Pulmonary artery endothelial cell (primary cell): ENCODE measurements at regions not wholly inside any gene's neighbourhood (a gene's known extent, or its start where the extent isn't known, plus 50 kb on each side); places are given as distances from the start of the nearest gene placed in this dataset.

Source experiments
- DNase-seq: peaks from one replicate; pipeline ENCODE4 v3.0.0-alpha.2; 2011; ENCODE audit warnings: low read depth, low spot score

GRCh38 chr11:33646629-33647028 lies 54.0 kb downstream of the C11orf91 start:
- DNase-seq: peak; percentile 4

DNA sequence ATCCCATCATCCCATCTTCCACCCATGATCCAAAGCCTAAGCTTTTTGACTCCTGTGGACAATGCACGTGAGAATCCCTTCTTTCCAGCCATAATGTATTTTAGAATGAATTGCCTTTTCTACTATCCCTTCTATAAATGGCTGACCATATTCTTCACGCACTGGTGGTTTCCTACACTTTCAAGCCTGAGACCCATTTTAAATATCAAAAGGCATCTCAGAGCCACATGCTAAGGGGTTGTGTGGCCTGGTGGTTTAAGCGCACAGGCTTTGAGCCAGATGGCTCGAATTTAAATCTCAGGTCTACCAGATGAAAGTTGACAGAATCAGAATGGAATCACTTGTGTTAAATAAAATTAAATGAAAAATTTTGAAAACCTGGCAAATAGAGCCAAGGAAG lies 54.5 kb downstream of the C11orf91 start:
- no peak for DNase-seq

GRCh38 chr11:33645686-33646085 lies 54.9 kb downstream of the C11orf91 start:
- DNase-seq: no peak

DNA sequence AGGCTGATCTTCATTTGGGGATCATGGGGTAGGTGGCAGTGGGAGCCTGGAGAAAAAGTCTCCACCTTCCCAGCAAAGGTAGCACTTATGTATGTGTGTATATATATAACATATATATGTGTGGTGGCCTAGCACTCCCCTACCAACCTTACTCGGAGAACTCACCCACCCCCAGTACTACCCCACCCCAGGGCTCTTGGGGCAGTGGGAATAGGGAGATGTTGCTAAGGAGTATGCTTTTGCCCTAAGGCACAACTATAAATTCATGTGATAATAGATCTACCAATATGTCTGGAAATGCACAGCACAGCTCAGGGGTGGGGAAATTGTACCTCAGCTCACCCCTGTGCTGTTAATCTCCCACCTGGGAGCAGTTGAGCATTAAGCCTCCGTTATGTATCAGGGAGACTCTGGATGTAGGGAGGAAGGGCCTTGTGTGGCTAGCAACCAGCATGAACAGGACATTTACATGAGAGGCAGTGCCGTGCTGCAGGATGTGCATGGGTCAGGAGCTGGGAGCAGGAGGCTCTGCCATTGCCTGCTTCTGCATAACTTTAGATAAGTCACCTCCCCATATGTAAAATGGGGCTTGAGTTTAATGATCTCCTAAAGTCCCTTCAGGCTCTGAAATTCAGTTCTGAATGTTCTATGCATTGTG lies 57.3 kb downstream of the C11orf91 start:
- DNase-seq: no peak

DNA sequence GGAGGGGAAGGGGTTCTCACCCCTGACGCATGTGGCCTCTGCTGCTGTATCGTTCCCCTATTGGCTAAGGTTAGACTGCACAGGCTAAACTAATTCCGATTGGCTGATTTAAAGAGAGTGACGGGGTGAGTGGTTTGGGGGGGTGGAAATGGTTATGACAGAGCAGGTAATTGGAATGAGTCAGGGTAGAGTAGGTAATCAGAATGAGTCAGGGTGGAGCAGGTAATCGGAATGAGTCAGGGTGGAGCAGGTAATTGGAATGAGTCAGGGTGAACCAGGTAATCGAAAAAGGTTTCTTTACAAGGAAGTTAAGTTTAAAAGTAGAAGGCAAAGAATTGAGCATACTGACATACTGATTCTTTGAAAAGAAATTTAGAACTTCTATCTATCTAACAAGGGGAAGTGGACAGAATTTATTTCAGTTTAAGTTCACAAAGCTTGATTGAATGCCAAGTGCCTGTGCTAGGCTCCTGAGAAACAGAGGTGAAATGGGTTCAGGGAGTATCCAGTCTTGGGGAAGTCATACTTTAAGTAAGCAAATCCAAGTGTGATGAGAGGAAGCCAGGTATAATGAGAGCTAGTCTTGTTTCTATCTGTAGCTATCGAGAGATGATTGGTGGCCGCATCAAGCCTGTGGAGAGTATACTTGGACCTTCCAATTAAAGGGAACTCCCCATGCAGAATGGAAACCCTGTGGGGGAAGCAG lies 58.0 kb downstream of the C11orf91 start:
- DNase-seq: no peak

DNA sequence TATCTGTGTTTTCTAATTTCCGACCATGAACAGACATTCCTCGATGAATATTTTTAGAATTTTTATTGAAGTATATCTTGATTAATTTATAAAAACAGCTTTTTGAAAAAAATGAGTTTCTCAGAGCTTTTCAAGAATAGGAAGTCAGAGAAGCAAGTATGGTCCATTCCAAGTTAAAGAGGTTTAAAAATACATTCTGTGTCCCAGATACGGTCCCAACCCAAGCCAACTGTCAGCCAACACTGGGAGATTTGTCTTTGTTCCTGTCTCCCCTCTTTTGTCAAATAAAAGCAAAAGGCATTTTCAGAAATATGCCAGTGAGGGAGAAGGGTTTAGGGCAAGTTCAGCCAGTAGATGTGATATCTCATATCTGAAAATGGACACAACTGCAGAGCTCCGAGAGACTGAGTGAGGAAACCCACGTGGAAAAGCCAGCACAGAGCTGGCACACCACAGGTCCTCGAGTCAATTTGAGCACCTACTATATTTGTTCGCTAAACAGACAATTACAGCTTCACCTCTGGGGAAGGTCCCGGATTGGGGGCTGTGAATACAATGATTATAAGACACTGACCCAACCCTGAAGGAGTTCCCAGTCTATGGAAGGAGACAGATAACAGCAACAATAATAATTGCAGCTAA lies 59.8 kb downstream of the C11orf91 start:
- no peak for DNase-seq

GRCh38 chr11:33638608-33639007 lies 62.0 kb downstream of the C11orf91 start:
- no peak for DNase-seq

DNA sequence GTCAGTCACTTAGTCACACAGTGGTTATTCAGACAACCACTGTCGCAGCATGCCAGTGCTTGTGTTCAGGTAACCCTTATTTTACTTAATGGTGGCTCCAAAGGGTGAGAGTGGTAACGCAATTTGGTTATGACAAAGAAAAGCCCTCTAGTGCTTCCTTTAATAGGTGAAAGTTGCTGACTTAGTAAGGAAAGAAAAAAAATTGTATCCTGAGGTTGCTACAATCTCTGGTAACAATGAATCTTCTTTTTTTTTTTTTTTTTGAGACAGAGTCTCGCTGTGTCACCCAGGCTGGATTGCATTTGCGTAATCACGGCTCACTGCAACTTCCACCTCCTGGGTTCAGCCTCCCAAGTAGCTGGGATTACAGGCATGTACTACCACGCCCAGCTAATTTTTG lies 64.5 kb downstream of the C11orf91 start:
- DNase-seq: no peak

- no peak for DNase-seq
These were observed 65.5 kb downstream of the C11orf91 start for GRCh38 chr11:33635161-33635560.

DNA sequence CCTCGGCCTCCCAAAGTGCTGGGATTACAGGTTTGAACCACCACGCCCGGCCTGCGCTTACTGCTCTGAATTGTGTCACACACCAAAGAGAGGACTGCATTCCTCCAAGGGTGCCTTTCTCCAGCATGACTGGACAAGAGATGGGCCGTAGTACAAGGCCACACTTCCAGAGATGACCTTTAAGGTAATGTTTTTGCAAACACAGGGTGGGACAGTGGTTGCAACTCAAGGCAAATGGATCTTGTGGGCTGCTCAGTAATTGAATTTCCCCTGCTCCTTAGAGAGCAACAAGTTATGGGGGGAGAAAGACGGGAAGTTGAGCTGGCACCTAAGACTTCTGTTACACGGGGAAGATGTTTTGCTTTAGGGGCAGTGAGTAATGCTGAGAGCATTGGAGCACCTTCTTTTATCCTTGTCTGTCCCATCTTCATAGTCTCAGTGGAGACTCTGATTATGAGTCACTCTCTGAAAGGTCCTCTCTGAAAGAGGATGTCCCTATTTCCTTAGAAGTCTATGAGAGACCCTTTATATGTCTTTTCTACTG lies 66.3 kb downstream of the C11orf91 start:
- no peak for DNase-seq

- DNase-seq: no peak
These were observed 67.2 kb downstream of the C11orf91 start for GRCh38 chr11:33633251-33634003.

- DNase-seq: no peak
These were observed 68.9 kb downstream of the C11orf91 start for GRCh38 chr11:33631749-33632091.

DNA sequence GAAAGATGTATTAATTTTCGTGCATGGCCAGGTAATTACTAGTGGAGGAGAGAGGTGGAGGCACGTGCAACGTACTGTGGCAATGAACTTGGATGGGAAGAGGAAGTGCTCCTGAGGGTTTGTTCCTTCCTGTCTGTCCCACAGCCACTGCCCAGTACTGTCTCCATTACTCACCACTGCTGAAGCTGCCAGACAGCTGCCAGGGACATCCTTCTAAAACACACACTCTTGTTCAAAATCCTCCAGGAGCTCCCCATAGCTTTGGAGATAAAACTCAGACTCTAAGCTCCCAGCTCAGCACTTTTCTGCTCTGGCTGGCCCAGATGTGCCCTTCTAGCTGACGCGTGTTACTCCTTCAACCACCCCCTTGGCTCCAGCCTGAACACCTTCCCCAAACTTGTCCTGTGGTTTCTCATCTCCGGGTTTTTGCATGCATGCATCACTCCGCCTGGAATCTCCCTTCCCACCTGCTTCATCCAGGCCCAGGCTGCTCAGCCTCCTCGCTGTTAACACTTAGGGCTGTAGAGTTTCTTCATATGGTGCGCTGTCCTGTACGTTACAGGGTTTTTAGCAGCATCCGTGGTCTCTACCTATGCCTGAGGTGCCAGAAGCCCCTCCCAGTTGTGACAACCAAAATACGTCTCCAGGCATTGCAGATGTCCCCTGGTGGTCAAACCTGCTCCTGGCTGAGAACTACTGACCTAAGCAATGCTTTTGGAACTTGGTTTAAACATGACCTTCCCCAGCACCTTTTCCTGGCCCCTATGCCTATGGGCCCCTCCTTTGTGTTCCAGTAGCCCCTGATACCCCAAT lies 69.5 kb downstream of the C11orf91 start:
- DNase-seq: no peak

DNA sequence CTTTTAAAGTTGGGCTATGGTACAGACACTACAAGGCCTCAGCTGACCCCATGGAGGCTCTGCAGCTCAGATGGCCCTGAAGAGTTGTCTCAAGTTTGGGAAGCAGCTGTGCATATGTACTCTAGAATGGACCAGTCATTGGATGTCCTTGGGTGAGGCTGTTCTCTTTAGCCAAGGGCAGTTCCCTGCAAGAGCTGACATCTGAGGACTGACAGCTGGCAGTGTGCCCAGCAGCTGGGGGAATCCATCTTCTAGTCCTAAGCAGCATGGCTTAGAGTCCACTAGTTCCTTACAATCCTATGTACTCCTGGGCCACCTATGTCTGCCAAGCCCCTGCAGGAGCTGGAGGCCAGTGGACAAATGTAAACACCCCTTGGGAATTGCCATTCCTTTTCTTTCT lies 76.5 kb downstream of the C11orf91 start:
- DNase-seq: no peak

GRCh38 chr11:33622806-33623205 lies 77.8 kb downstream of the C11orf91 start:
- no peak for DNase-seq

DNA sequence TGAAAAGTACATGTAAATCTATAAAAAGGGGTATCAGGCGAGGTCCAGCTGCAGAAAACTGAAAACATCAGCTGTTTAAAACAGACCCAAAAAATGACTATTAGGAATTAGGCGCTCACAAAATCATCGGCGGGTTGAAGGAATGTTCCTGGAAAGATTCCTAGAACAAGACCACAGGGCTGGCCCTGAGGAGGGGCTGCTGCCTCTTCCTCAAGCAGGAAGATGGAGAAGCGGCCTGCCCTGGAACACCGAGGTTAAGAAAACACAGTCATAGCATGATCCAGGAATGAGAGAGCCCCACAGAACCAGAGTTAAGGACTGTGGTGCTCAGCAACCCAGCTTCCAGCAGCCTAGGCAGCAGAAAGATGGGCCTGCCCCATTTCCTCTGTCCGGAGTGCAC lies 78.4 kb downstream of the C11orf91 start:
- no peak for DNase-seq

DNA sequence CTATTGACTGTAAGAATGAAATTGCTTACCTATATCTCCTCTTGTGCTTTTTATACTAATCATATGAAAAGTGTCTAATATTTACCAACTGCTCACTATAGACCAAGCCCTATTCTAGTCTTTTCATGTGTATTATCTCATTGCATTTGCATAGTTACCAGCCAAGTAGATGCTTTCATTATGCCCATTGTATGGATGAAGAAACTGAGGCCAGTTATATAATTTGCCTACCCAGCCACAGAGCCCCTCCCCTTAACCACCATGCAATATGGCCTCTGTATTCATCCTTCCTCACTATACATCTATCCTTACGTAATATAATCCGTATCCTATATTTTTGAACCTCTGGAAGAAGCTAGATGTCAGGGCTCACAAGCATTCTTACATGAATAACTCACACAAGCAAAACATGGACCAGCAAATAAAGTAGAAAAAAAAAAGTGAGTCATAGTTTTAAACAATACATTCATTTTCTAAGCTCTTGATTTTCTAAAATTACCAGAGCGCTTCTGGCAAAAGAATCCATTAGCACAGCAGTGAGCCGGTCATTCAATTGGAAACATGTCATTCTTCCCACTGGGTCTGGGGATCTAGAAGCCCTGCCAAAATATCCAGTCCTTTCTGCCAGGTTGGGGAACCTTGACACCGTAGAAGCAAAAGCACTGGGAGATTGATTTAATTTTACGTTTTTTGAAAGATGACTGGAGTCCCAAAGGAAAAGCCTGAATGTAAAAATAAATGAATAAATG lies 80.0 kb downstream of the C11orf91 start:
- peak; percentile 13 for DNase-seq

DNA sequence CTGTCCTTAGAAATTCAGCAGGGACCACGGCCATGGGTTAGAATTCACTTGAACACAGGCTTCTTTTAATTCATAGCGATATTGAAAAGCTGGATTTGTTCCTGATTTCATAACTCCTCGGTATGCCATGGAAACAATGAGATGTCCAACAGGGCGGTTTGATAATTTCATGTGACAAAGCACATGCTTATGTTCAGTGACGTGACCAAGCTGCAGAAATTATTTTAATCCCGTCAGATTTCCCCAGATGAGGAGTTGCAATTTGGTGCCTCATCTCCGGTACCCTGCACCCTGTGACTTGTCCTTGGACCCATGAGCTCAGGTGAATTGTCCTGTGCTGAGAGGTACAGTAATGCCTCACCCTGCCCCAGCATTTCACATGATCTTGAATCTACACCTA lies 81.7 kb downstream of the C11orf91 start:
- DNase-seq: no peak

- no peak for DNase-seq
These were observed 82.3 kb downstream of the C11orf91 start for GRCh38 chr11:33618351-33618710.

DNA sequence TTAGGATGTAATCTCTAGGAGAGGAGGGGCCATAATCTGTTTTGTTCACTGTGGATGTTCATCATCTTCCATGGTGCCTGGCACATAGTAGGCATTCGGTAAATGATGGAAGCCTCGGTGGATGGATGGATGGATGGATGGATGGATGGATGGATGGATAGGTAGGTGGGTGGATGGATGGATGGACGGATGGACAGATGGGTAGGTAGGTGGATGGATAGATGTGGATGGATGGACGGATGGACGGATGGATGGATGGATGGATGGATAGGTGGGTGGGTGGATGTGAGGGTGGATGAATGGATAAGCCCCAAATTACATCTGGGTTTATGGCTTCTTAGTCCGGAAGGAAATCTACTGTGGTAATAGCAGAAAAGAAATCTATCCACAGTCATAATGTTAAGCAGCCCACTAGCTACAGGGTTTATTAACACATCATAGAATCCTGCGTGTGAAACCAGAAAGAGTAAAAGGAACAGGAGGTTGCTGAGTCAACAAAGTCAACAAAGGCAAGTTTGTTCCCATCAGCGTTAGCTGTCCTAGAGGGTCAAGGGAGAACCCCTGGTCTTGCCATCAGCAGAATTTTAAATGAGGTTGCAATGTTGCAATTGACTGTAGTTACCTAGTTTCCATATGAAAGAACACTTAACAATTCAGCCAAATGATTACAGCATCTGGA lies 82.8 kb downstream of the C11orf91 start:
- DNase-seq: no peak
